22Rv1 (cell line): ENCODE measurements at regions not wholly inside any gene's neighbourhood (a gene's known extent, or its start where the extent isn't known, plus 50 kb on each side); places are given as distances from the start of the nearest gene placed in this dataset.

Experiments
- H3K27ac ChIP-seq: fragments of 450-650 bp; 2 replicates; pipeline ENCODE4 v1.5.1; 2017
- ZFX ChIP-seq: fragments of 450-650 bp; IDR thresholded peaks from 2 replicates; pipeline ENCODE4 v1.6.1; 2017; ENCODE audit warnings: antibody characterized with exemption, borderline replicate concordance
- TF ChIP-seq, protein P1 (sequence below): fragments of 450-650 bp; IDR thresholded peaks from 2 replicates; pipeline ENCODE4 v1.5.1; 2017; ENCODE audit warnings: mild to moderate bottlenecking

DNA sequence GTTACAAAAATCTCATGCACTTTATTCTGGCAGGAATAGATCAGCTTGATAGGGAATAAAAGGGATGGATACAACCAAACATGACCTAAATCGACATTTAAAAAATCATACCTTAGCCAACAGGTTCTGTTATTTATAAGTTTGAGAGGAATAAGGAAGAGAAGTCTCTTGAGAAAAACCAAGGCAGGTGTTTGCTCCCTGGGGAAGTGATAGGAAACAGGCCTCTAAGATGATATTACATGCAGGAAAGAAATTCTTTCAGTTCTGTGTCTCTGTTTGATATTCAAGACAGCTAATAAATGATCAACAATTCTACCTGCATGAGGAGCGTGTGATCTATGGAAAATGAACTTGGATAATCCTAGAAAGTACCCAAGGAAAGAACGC is 184.8 kb upstream of the ZEB2 start:
- TF ChIP-seq, protein P1, sequence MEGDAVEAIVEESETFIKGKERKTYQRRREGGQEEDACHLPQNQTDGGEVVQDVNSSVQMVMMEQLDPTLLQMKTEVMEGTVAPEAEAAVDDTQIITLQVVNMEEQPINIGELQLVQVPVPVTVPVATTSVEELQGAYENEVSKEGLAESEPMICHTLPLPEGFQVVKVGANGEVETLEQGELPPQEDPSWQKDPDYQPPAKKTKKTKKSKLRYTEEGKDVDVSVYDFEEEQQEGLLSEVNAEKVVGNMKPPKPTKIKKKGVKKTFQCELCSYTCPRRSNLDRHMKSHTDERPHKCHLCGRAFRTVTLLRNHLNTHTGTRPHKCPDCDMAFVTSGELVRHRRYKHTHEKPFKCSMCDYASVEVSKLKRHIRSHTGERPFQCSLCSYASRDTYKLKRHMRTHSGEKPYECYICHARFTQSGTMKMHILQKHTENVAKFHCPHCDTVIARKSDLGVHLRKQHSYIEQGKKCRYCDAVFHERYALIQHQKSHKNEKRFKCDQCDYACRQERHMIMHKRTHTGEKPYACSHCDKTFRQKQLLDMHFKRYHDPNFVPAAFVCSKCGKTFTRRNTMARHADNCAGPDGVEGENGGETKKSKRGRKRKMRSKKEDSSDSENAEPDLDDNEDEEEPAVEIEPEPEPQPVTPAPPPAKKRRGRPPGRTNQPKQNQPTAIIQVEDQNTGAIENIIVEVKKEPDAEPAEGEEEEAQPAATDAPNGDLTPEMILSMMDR = no peak
- no peak overlapping the region for H3K27ac ChIP-seq

DNA sequence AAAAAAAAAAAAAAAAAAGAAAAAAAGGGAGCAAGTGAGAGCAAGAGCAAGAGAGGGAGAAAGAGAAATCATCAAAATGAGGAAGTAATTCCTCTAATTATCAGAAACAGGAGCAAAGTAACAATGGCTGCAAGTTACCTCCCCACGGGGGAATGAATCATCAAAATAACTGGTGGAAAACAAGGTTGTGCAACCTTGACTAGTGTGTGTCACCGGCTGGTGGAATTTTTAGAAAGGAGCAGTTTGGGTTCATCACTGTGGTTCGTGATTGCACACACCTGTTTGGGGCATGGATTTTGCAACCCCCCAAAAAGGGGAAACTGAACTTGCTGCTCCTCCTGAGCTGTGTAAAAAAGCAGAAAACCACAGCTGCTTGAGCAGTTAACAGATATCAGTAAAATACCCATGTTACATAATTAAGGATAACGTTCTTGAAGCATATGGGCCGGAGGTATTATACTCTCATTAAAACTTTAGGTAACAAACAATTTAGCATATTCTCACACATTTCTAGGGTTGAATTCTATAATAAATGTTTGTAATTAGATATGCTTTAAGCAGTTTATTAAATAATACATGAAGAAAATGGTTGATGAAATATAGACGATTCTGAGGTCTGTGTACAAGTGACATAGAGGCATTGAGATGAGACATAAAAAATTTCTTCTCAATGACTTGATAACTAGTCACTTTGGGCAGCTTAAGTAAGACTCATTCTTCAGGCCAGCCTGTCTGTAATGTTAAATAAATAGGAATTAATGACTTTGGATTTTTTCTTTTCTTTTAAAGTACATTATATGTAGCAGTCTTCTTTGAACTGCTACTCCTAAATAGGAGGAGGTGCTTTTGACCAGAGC is 184.2 kb upstream of the ZEB2 start:
- TF ChIP-seq, protein P1 = no peak
- no peak for TF ChIP-seq ZFX
- H3K27ac ChIP-seq = no peak overlapping the region

DNA sequence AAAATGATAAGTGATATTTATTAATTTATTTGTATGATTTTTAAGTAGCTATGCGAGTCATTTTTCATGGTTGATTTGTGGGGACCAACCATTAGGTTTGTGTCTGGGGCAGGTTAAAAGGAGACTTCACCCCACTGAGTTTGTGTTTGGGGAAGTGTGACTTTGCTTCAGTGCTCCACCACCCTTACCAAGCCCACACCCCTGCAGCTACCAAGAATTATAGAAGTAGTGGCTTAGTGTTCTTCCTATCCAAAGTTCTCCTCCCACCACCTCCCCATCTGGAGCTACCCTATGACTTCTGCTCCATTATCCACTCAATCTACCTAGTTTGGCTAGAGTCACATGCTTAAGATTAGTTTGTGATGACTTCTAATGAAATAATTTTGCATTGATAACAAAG is 182.1 kb upstream of the ZEB2 start:
- H3K27ac ChIP-seq = no peak overlapping the region
- TF ChIP-seq ZFX = no peak
- TF ChIP-seq, protein P1 = no peak

DNA sequence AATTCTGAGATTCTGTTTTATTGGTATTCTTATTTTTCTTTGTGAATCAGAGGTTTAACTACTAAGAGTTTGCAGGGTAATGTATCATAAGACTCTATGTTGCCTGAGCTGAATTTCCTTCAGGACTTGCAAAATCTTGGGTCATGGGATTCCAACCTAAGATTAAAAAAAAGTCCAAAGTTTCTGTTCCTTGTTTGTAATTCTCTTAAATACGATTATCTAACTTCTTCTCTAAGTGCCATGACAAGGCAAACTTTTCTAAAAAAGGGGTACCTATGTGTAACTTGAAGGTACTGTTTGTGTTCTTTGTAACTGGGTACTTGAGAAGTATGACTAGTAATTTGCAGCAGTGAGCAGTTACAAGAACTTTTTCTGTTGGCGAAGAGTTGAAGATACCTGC is 181.3 kb upstream of the ZEB2 start:
- TF ChIP-seq, protein P1 = no peak
- no peak for TF ChIP-seq ZFX
- no peak overlapping the region for H3K27ac ChIP-seq

DNA sequence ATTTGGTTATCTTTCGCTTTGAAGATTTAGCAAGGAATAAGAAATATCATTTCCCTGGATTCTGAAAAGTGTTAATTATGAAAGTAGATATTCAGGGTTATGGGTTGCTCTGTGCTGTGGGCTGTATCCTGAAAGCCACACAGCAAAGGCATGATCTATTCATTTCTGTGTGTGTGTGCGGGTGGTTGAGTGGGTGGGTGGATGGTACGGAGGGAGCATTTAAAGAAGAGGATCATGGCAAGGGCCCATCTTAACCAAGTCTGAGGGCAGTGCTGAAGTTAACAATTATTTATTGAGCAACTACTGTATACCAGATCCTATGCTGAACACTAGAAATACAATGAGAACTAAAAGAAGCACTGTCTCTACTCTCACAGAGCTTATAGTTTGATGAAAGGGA is 178.2 kb upstream of the ZEB2 start:
- no peak overlapping the region for H3K27ac ChIP-seq
- no peak for TF ChIP-seq ZFX
- TF ChIP-seq, protein P1 = no peak

DNA sequence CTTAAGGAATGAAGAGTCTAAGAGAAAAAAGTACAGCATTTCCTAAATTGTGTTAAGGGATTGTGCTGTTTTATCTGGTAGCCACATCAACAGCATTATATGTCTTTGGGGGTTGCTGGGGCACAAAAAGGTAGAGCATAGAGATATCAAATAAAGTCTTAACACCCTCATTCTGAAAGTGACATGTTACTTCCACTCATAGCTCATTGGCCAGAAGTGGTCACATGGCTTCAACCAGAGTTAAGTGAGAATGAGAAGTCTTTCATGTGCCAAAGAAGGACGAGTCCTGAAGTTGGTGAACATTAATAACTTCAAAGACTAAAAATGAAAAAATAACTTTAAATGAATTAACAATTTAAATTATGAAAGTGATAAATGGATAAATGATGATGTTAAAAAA is 175.7 kb upstream of the ZEB2 start:
- TF ChIP-seq ZFX = no peak
- TF ChIP-seq, protein P1 = no peak
- no peak overlapping the region for H3K27ac ChIP-seq

DNA sequence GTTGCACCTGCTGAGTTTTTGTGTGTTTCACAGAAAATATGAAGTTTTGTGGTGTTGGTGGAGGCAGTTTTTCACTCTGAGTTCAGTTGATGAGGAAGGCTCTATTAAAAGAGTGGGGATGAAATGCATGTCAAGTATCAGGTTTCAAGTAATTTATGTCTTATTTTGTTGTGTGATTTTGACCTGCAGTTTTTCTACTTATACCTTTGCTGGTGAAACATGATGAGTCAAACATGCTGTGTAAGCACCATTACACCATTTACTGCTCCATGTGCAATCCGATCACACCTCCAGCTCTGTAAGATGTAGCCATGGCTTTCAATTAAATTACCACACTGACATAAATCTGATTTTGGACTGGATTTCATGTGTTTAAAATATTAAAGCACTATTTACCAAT is 174.5 kb upstream of the ZEB2 start:
- no peak overlapping the region for H3K27ac ChIP-seq
- TF ChIP-seq ZFX = no peak
- TF ChIP-seq, protein P1 = no peak
